ENCODE measurements at regions not wholly inside any gene's neighbourhood (a gene's known extent, or its start where the extent isn't known, plus 50 kb on each side); places are given as distances from the start of the nearest gene placed in this dataset.

DNA sequence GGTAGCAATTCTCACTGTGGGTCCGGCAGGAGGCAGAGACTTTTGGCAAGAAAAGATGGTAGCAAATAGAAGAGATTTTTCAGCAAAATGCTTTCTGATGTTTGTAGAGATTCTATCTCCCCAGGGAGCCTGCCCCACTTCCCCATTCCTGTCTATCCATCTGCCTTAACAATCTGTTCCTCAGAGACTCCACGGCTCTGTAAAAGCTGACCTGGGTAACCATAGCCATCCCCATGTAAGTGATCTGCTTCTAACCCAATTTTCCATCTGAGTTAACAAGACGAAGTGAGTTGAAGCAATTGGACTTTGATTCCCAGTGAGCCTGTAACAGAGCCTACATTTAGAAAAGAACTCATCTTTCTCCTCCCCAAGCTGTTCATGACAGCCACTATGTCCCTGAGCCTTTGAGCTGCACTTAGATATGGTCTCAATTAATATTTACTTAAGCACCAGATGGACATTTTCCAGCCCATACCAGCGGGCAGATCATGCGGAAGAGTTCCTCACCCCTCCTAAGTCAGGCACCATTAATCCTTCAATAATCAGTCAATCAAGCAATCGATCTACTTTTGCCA is 896.1 kb downstream of the CCSER2 start:
- ATAC-seq (ENCODE audit: low read depth) (no peak), DNase-seq (no peak)
- Histone ChIP-seq H2AK5ac (ENCODE audit: low read depth, low read length) (no peak overlapping the region), H2AK9ac (replicated peaks; ENCODE audit: low read depth, low read length, poor library complexity) (no peak overlapping the region), H2BK15ac (ENCODE audit: low read depth, low read length) (no peak overlapping the region), H3K9ac (ENCODE audit: low read depth, low read length) (no peak overlapping the region), H3K79me1 (ENCODE audit: low read depth in 1 of 2, low read length in 2 of 2) (no peaks in the 10 kb centered on the region), H3K23ac (ENCODE audit: low read depth, low read length) (no peak overlapping the region), H3K4me3 (ENCODE audit: insufficient read depth, low read depth, low read length) (no peak overlapping the region), H4K5ac (ENCODE audit: low read depth, low read length) (no peak overlapping the region), H2AFZ (replicated peaks; ENCODE audit: low read length, poor library complexity) (no peak overlapping the region), H4K8ac (ENCODE audit: low read depth in 2 of 2, low read length in 2 of 2) (no peak overlapping the region), H3K18ac (ENCODE audit: low read depth, low read length) (no peak overlapping the region), H3K4me2 (ENCODE audit: low read depth, low read length) (no peak overlapping the region), H2BK120ac (ENCODE audit: low read depth, low read length) (no peak overlapping the region), H3K4me1 (ENCODE audit: control insufficient read depth, insufficient read depth, low read length) (no peaks in the 10 kb centered on the region), H4K20me1 (ENCODE audit: insufficient read depth, low read length) (no peaks in the 10 kb centered on the region), H2BK5ac (ENCODE audit: low read depth, low read length, poor library complexity, severe bottlenecking) (no peak overlapping the region), H3K27ac (ENCODE audit: insufficient read depth, low read length) (no peak overlapping the region), H2BK20ac (ENCODE audit: low read depth, low read length) (no peak overlapping the region), H4K91ac (ENCODE audit: insufficient read depth, low read depth, low read length) (no peak overlapping the region), H3K36me3 (ENCODE audit: control insufficient read depth, insufficient read depth, low read length) (no peaks in the 10 kb centered on the region), H3K9me3 (ENCODE audit: control insufficient read depth, insufficient read depth, low read length) (peaks cover 14% of the 10 kb centered on the region), H3K27me3 (ENCODE audit: control insufficient read depth, insufficient read depth, low read length) (no peaks in the 10 kb centered on the region), H3K4ac (ENCODE audit: low read depth, low read length) (no peak overlapping the region), H3K9me1 (ENCODE audit: insufficient read depth, low read length) (no peaks in the 10 kb centered on the region), H3K14ac (replicated peaks; ENCODE audit: low read depth, low read length) (no peak overlapping the region), H3K56ac (ENCODE audit: extremely low read depth, insufficient read depth, low read length) (no peak overlapping the region)
- no CpG with 5 or more reads among the region's 6 CpGs for WGBS, 2 experiments (ENCODE audit: extremely low coverage in 2 of 2, insufficient read length in 1 of 2)
- no peak for TF ChIP-seq CHD1 (IDR thresholded peaks at IDR 0.05; ENCODE audit: low read depth, low read length)
- TF ChIP-seq CEBPB (IDR thresholded peaks at IDR 0.05; ENCODE audit: low read depth, low read length) = no peak
- TF ChIP-seq, protein P1, sequence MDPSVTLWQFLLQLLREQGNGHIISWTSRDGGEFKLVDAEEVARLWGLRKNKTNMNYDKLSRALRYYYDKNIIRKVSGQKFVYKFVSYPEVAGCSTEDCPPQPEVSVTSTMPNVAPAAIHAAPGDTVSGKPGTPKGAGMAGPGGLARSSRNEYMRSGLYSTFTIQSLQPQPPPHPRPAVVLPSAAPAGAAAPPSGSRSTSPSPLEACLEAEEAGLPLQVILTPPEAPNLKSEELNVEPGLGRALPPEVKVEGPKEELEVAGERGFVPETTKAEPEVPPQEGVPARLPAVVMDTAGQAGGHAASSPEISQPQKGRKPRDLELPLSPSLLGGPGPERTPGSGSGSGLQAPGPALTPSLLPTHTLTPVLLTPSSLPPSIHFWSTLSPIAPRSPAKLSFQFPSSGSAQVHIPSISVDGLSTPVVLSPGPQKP (IDR thresholded peaks at IDR 0.05; ENCODE audit: borderline replicate concordance, low read depth, low read length) = no peak
- TF ChIP-seq RCOR1 (IDR thresholded peaks at IDR 0.05; ENCODE audit: insufficient replicate concordance, low read length) = no peak
- no peak for TF ChIP-seq BHLHE40 (IDR thresholded peaks at IDR 0.05; ENCODE audit: low read depth, low read length)
- TF ChIP-seq SMC3 (IDR thresholded peaks at IDR 0.05; ENCODE audit: low read depth, low read length) = no peak
- TF ChIP-seq RFX5 (IDR thresholded peaks at IDR 0.05; ENCODE audit: low read depth, low read length) = no peak
- no peak for TF ChIP-seq MXI1 (IDR thresholded peaks at IDR 0.05; ENCODE audit: borderline replicate concordance, low read depth, low read length)
- no peak for TF ChIP-seq MAFK (IDR thresholded peaks at IDR 0.05; ENCODE audit: low read depth, low read length)
- TF ChIP-seq USF2 (IDR thresholded peaks at IDR 0.05; ENCODE audit: low read depth, low read length) = no peak
- no peak for TF ChIP-seq POLR2A (IDR thresholded peaks at IDR 0.05; ENCODE audit: low read depth, low read length)
- TF ChIP-seq, protein P2, sequence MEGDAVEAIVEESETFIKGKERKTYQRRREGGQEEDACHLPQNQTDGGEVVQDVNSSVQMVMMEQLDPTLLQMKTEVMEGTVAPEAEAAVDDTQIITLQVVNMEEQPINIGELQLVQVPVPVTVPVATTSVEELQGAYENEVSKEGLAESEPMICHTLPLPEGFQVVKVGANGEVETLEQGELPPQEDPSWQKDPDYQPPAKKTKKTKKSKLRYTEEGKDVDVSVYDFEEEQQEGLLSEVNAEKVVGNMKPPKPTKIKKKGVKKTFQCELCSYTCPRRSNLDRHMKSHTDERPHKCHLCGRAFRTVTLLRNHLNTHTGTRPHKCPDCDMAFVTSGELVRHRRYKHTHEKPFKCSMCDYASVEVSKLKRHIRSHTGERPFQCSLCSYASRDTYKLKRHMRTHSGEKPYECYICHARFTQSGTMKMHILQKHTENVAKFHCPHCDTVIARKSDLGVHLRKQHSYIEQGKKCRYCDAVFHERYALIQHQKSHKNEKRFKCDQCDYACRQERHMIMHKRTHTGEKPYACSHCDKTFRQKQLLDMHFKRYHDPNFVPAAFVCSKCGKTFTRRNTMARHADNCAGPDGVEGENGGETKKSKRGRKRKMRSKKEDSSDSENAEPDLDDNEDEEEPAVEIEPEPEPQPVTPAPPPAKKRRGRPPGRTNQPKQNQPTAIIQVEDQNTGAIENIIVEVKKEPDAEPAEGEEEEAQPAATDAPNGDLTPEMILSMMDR (conservative IDR thresholded peaks at IDR 0.05; ENCODE audit: low read depth, low read length) = no peak
- TF ChIP-seq RAD21 (IDR thresholded peaks at IDR 0.05; ENCODE audit: low read length) = no peak
- in situ Hi-C loops (cut with MboI; ENCODE audit: low sequenced_read_pairs) (no loop called here), intact Hi-C loops (cut with micrococcal nuclease) (no loop called here), dilution Hi-C loops (cut with HindIII; ENCODE audit: low sequenced_read_pairs, unreplicated experiment) (no loop called here)
- BruUV-seq (replicated peaks) = no TSS peak
- ChIA-PET POLR2A (ENCODE audit: unreplicated experiment) (no interaction called here), CTCF (no interaction called here)
